H1 (cell line): ENCODE measurements at regions not wholly inside any gene's neighbourhood (a gene's known extent, or its start where the extent isn't known, plus 50 kb on each side); places are given as distances from the start of the nearest gene placed in this dataset.

Source experiments
- CTCF ChIA-PET: fragments of 300-600 bp; sonication (Branson Sonifier 250); formaldehyde crosslinking; loops from one replicate; lab custom pipeline; 2021; ENCODE audit not compliant: partially characterized antibody; lab: Charles Lee
- POLR2A ChIA-PET: fragments of 300-600 bp; sonication (Branson Sonifier 250); formaldehyde crosslinking; loops from one replicate; lab custom pipeline; 2021; ENCODE audit warnings: inconsistent platforms; ENCODE audit not compliant: partially characterized antibody; lab: Charles Lee
- DNase-seq, 2 experiments: peaks; one replicate each; pipeline versions ENCODE4 v3.0.0 to v3.0.0-alpha.2; 2010 to 2022; ENCODE audit warnings: low spot score in 2 of 2, low read depth in 1 of 2, mixed read lengths in 1 of 2
- FAIRE-seq: peaks from 2 replicates; lab custom pipeline; 2011; peaks lifted over from hg19 to GRCh38; lab: Jason Lieb, UNC
- H2AFZ ChIP-seq: 2 replicates; pipeline ENCODE4 v1.8.1; 2012; ENCODE audit warnings: low read length, inconsistent platforms
- H2AK5ac ChIP-seq: 2 replicates; pipeline ENCODE4 v1.6.1; 2013; ENCODE audit warnings: low read depth, low read length
- H2BK120ac ChIP-seq: replicated peaks from 2 replicates; pipeline ENCODE3; 2013; ENCODE audit warnings: low read depth, low read length, inconsistent platforms
- H2BK12ac ChIP-seq: 2 replicates; pipeline ENCODE4 v1.6.1; 2013; ENCODE audit warnings: low read depth, low read length
- H2BK15ac ChIP-seq: 2 replicates; pipeline ENCODE4 v1.6.1; 2013; ENCODE audit warnings: low read length
- H2BK20ac ChIP-seq: 2 replicates; pipeline ENCODE4 v1.6.1; 2013; ENCODE audit warnings: low read length
- H2BK5ac ChIP-seq: 2 replicates; pipeline ENCODE4 v1.6.1; 2013; ENCODE audit warnings: low read depth, low read length
- H3K14ac ChIP-seq: 2 replicates; pipeline ENCODE4 v1.6.1; 2013; ENCODE audit warnings: inconsistent platforms; ENCODE audit not compliant: insufficient read length
- H3K18ac ChIP-seq: 2 replicates; pipeline ENCODE4 v1.6.1; 2013; ENCODE audit warnings: low read length; ENCODE audit errors: extremely low read depth
- H3K23ac ChIP-seq: 2 replicates; pipeline ENCODE4 v1.6.1; 2013; ENCODE audit warnings: inconsistent platforms; ENCODE audit not compliant: insufficient read length
- H3K23me2 ChIP-seq: 2 replicates; pipeline ENCODE4 v1.6.1; 2013; ENCODE audit warnings: low read depth, low read length
- H3K27ac ChIP-seq: 2 replicates; pipeline ENCODE4 v1.6.1; 2011; ENCODE audit warnings: low read depth, low read length, inconsistent platforms
- H3K27me3 ChIP-seq, 4 experiments: replicated peaks in 1 of 4; 1 replicate in 1 of 4; 2 replicates in 3 of 4; pipeline versions ENCODE4 v1.6.1 to v1.8.1; 2011 to 2013; ENCODE audit warnings: low read length in 3 of 4, mild to moderate bottlenecking in 3 of 4, inconsistent platforms in 2 of 4, mixed read lengths in 2 of 4, moderate library complexity in 1 of 4; ENCODE audit not compliant: control insufficient read depth in 3 of 4, insufficient read depth in 3 of 4; ENCODE audit errors: extremely low read depth in 1 of 4
- H3K36me3 ChIP-seq, 4 experiments: 2 replicates each; pipeline versions ENCODE4 v1.6.1 to v1.8.1; 2011 to 2013; ENCODE audit warnings: mild to moderate bottlenecking in 4 of 4, low read length in 3 of 4, moderate library complexity in 2 of 4, control low read depth in 1 of 4, inconsistent platforms in 1 of 4; ENCODE audit not compliant: insufficient read depth in 4 of 4, control insufficient read depth in 2 of 4
- H3K4ac ChIP-seq: replicated peaks from 2 replicates; pipeline ENCODE3; 2013; ENCODE audit warnings: low read length, low read depth, mixed read lengths, inconsistent platforms; ENCODE audit not compliant: insufficient read length
- H3K4me1 ChIP-seq, 4 experiments: replicated peaks in 1 of 4; 1 replicate in 1 of 4; 2 replicates in 3 of 4; pipeline versions ENCODE4 v1.6.1 to v1.8.1; 2011 to 2013; ENCODE audit warnings: low read length in 3 of 4, inconsistent platforms in 2 of 4, mixed read lengths in 1 of 4; ENCODE audit not compliant: insufficient read depth in 4 of 4, control insufficient read depth in 3 of 4
- H3K4me2 ChIP-seq, 2 experiments: 2 replicates each; pipeline versions ENCODE4 v1.6.1 to v1.8.1; 2011 to 2013; ENCODE audit warnings: low read depth in 2 of 2, low read length in 2 of 2, control low read depth in 1 of 2, inconsistent platforms in 1 of 2, mild to moderate bottlenecking in 1 of 2; ENCODE audit not compliant: insufficient read depth in 1 of 2
- H3K4me3 ChIP-seq, 4 experiments: fragments of 200-600, 300-600 bp in 1 of 4; sonication (generic), shearing (Covaris generic), sonication (Bioruptor Twin) in 1 of 4; 2 replicates each; pipeline versions ENCODE4 v1.5.1 to v1.8.1; 2011 to 2016; ENCODE audit warnings: low read length in 4 of 4, low read depth in 3 of 4, control low read depth in 2 of 4, inconsistent platforms in 2 of 4, mild to moderate bottlenecking in 2 of 4, mixed read lengths in 1 of 4, moderate library complexity in 1 of 4; ENCODE audit not compliant: insufficient read depth in 2 of 4; ENCODE audit errors: extremely low read depth in 1 of 4
- H3K56ac ChIP-seq: replicated peaks from 2 replicates; pipeline ENCODE3; 2013; ENCODE audit warnings: low read depth, mild to moderate bottlenecking, mixed read lengths, low read length, inconsistent platforms; ENCODE audit not compliant: insufficient read length
- H3K79me1 ChIP-seq: 2 replicates; pipeline ENCODE4 v1.6.1; 2013; ENCODE audit warnings: low read depth, low read length, control low read depth
- H3K79me2 ChIP-seq, 2 experiments: 2 replicates each; pipeline versions ENCODE4 v1.6.1 to v1.8.1; 2012 to 2013; ENCODE audit warnings: low read length in 2 of 2, mild to moderate bottlenecking in 2 of 2, inconsistent platforms in 1 of 2; ENCODE audit not compliant: insufficient read depth in 2 of 2, control insufficient read depth in 1 of 2
- H3K9ac ChIP-seq, 4 experiments: replicated peaks in 1 of 4; 1 replicate in 1 of 4; 2 replicates in 3 of 4; pipeline versions ENCODE4 v1.6.1 to v1.8.1; 2011 to 2013; ENCODE audit warnings: low read depth in 3 of 4, low read length in 3 of 4, control low read depth in 2 of 4, mild to moderate bottlenecking in 2 of 4, moderate library complexity in 2 of 4, inconsistent platforms in 1 of 4; ENCODE audit errors: extremely low read depth in 1 of 4
- H3K9me3 ChIP-seq, 2 experiments: 2 replicates each; pipeline versions ENCODE4 v1.6.1 to v1.8.1; 2012 to 2013; ENCODE audit warnings: mild to moderate bottlenecking in 2 of 2, moderate library complexity in 2 of 2, control low read depth in 1 of 2, inconsistent platforms in 1 of 2, low read depth in 1 of 2, low read length in 1 of 2, mixed read lengths in 1 of 2; ENCODE audit not compliant: insufficient read depth in 2 of 2
- H4K20me1 ChIP-seq, 2 experiments: replicated peaks in 1 of 2; 2 replicates each; pipeline versions ENCODE3 to v1.8.1; 2011 to 2013; ENCODE audit warnings: inconsistent platforms in 2 of 2, low read length in 2 of 2, mild to moderate bottlenecking in 1 of 2; ENCODE audit not compliant: insufficient read depth in 2 of 2, control insufficient read depth in 1 of 2
- H4K5ac ChIP-seq: 2 replicates; pipeline ENCODE4 v1.6.1; 2013; ENCODE audit warnings: low read length, low read depth, mixed read lengths, inconsistent platforms; ENCODE audit not compliant: insufficient read length
- H4K8ac ChIP-seq: 2 replicates; pipeline ENCODE4 v1.8.0; 2013; ENCODE audit warnings: mild to moderate bottlenecking, moderate library complexity, low read length, inconsistent platforms; ENCODE audit not compliant: insufficient read depth; ENCODE audit errors: extremely low read depth
- H4K91ac ChIP-seq: replicated peaks from 2 replicates; pipeline ENCODE3; 2013; ENCODE audit warnings: low read length, mixed read lengths, inconsistent platforms; ENCODE audit not compliant: insufficient read length
- CBX5 ChIP-seq: fragments of 300-800, 300-1000 bp; sonication (generic); IDR thresholded peaks from 2 replicates; pipeline ENCODE4 v1.7.1; 2016; ENCODE audit warnings: antibody characterized with exemption, low read length, low read depth
- CBX8 ChIP-seq: fragments of 300-800, 300-1000 bp; sonication (generic); IDR thresholded peaks from 2 replicates; pipeline ENCODE4 v1.7.1; 2016; ENCODE audit warnings: low read depth, low read length, borderline replicate concordance
- CEBPB ChIP-seq: IDR thresholded peaks from 2 replicates; pipeline ENCODE4 v1.6.1; 2012; ENCODE audit warnings: low read depth, low read length
- CHD1 ChIP-seq: IDR thresholded peaks from 2 replicates; pipeline ENCODE4 v1.6.1; 2012; ENCODE audit warnings: low read depth, low read length, improper control_type of control experiment
- EGR1 ChIP-seq: IDR thresholded peaks from 2 replicates; pipeline ENCODE4 v1.6.1; 2011; ENCODE audit warnings: low read depth, low read length, borderline replicate concordance
- NANOG ChIP-seq: IDR thresholded peaks from 2 replicates; pipeline ENCODE4 v1.6.1; 2011; ENCODE audit warnings: low read length, low read depth, mild to moderate bottlenecking, inconsistent platforms; ENCODE audit not compliant: insufficient read depth, poor library complexity, severe bottlenecking
- NRF1 ChIP-seq: IDR thresholded peaks from 2 replicates; pipeline ENCODE4 v1.6.1; 2011; ENCODE audit warnings: mild to moderate bottlenecking, low read depth, low read length, improper control_type of control experiment
- RBBP5 ChIP-seq: IDR thresholded peaks from 2 replicates; pipeline ENCODE4 v1.7.1; 2012; ENCODE audit warnings: low read depth, mild to moderate bottlenecking, inconsistent platforms, low read length, moderate library complexity, borderline replicate concordance
- SAP30 ChIP-seq: fragments of 300-600 bp; sonication (generic); IDR thresholded peaks from 2 replicates; pipeline ENCODE4 v1.7.1; 2012; ENCODE audit warnings: low read length, moderate library complexity, mild to moderate bottlenecking, inconsistent platforms; ENCODE audit not compliant: insufficient read depth, insufficient replicate concordance
- SP1 ChIP-seq: IDR thresholded peaks from 2 replicates; pipeline ENCODE4 v1.6.1; 2011; ENCODE audit warnings: low read depth, low read length
- TEAD4 ChIP-seq: IDR thresholded peaks from 2 replicates; pipeline ENCODE4 v1.6.1; 2012; ENCODE audit warnings: low read depth, low read length, inconsistent platforms, mixed read lengths
- WGBS, 2 experiments: shearing (Covaris generic) in 1 of 2; methylation state at CpG; one replicate each; pipeline versions ENCODE4 v1.1.6 to v1.1.7; 2013 to 2015; ENCODE audit warnings: low lambda C conversion rate in 2 of 2, mixed read lengths in 2 of 2, inconsistent platforms in 1 of 2, low coverage in 1 of 2, missing lambda C conversion rate in 1 of 2; ENCODE audit not compliant: insufficient replicate concordance in 2 of 2, insufficient coverage in 1 of 2, insufficient read length in 1 of 2; ENCODE audit errors: extremely low coverage in 1 of 2, missing lambda C conversion rate in 1 of 2; 5-methylcytosine and 5-hydroxymethylcytosine counted together

DNA sequence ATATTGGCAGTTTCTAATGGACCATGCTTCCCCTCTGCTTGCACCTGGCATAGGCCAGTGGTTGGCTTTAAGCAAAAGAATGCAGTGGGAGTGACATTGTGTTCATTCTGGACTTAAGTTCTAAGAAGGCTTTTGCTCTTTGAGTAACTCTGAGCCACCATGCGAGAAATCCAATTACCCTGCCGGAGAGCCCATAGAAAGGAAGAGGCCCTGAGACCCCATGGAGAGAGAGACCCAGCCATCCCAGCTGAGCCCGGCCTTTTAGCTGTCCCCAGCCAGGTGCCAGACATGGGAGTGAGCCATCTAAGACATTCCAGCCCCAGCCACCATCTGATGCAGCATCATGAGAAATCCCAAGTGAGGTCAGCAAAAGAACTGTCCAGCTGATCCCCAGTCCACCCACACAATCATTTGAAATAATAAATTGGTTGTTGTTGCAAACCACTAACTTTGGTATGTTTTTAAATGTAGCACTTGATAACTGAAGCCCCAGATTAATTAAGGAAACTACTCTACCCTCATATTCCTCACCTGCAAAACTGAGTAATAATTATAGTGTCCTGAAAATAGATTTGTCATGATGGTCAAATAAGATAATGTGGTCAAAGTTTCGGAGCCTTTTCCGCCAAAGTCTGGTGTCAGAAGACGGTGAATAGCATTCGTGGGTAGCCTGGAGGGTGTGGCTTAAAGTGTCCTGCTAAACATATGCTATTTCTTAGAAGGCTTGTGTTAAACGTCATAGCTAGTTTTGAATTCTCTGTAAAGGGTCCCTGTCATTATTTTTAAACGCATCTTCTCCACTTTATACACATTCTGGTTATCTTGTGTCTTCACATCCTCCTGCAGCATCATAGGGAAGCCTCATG lies 166.6 kb upstream of the PELI2 start:
- no peak overlapping the region for H2AFZ ChIP-seq
- no peak overlapping the region for H3K4me3 ChIP-seq
- no peak overlapping the region for H3K27ac ChIP-seq
- FAIRE-seq = no peak
- no peak overlapping the region for H2AK5ac ChIP-seq
- H3K18ac ChIP-seq = no peak overlapping the region
- H4K20me1 ChIP-seq = no peaks in the 10 kb centered on the region
- 90% methylated on average over 9 of the region's 9 CpGs; no CpG with 5 or more reads in 1 of the 2 experiments for WGBS, 2 experiments
- H3K79me2 ChIP-seq = no peaks in the 10 kb centered on the region
- no peak overlapping the region for H4K8ac ChIP-seq
- H4K91ac ChIP-seq = no peak overlapping the region
- no peak for DNase-seq
- H3K36me3 ChIP-seq = no peaks in the 10 kb centered on the region
- no peak overlapping the region for H2BK120ac ChIP-seq
- H3K23me2 ChIP-seq = no peaks in the 10 kb centered on the region; the same call in 1 of the 2 replicates
- no peak overlapping the region for H3K9ac ChIP-seq
- H3K27me3 ChIP-seq = no peaks in the 10 kb centered on the region
- H3K4me2 ChIP-seq = no peak overlapping the region
- no peak overlapping the region for H3K23ac ChIP-seq
- H2BK15ac ChIP-seq = no peak overlapping the region
- H3K4me1 ChIP-seq = peaks cover 0 to under 1% (median 0%) of the 10 kb centered on the region in 4 experiments; a peak in 2 of 7 replicates
- H3K56ac ChIP-seq = no peak overlapping the region
- POLR2A ChIA-PET = no interaction called here
- CTCF ChIA-PET = no interaction called here
- H3K14ac ChIP-seq = no peak overlapping the region
- H3K79me1 ChIP-seq = no peaks in the 10 kb centered on the region
- no peak overlapping the region for H2BK20ac ChIP-seq
- H3K9me3 ChIP-seq = no peaks in the 10 kb centered on the region
- no peak overlapping the region for H2BK5ac ChIP-seq
- H2BK12ac ChIP-seq = no peak overlapping the region
- no peak overlapping the region for H3K4ac ChIP-seq
- H4K5ac ChIP-seq = no peak overlapping the region
- TF ChIP-seq NANOG (no peak), EGR1 (no peak), RBBP5 (no peak), CBX5 (no peak), TEAD4 (no peak), CEBPB (no peak), CBX8 (no peak), CHD1 (no peak), SP1 (no peak), SAP30 (no peak), NRF1 (no peak)
